GM06990 (cell line): ENCODE measurements at regions not wholly inside any gene's neighbourhood (a gene's known extent, or its start where the extent isn't known, plus 50 kb on each side); places are given as distances from the start of the nearest gene placed in this dataset.

Source experiments
- DNase-seq: peaks from one replicate; pipeline ENCODE4 v3.0.0-alpha.2; 2011; ENCODE audit not compliant: insufficient read length; ENCODE audit errors: extremely low read depth
- H3K27me3 ChIP-seq: replicated peaks from 2 replicates; pipeline ENCODE4 v1.6.0; 2011; ENCODE audit warnings: low read length; ENCODE audit not compliant: control insufficient read depth, insufficient read depth
- H3K36me3 ChIP-seq: 2 replicates; pipeline ENCODE4 v1.5.1; 2011; ENCODE audit warnings: low read length; ENCODE audit not compliant: control insufficient read depth, insufficient read depth
- H3K4me3 ChIP-seq: replicated peaks from 2 replicates; pipeline ENCODE4 v1.5.1; 2011; ENCODE audit warnings: low read depth, mild to moderate bottlenecking, control low read depth, low read length
- CTCF ChIP-seq: IDR thresholded peaks from 2 replicates; pipeline ENCODE4 v1.5.1; 2011; ENCODE audit warnings: low read length, control low read depth, mild to moderate bottlenecking, inconsistent platforms; ENCODE audit not compliant: insufficient read depth, poor library complexity, severe bottlenecking

DNA sequence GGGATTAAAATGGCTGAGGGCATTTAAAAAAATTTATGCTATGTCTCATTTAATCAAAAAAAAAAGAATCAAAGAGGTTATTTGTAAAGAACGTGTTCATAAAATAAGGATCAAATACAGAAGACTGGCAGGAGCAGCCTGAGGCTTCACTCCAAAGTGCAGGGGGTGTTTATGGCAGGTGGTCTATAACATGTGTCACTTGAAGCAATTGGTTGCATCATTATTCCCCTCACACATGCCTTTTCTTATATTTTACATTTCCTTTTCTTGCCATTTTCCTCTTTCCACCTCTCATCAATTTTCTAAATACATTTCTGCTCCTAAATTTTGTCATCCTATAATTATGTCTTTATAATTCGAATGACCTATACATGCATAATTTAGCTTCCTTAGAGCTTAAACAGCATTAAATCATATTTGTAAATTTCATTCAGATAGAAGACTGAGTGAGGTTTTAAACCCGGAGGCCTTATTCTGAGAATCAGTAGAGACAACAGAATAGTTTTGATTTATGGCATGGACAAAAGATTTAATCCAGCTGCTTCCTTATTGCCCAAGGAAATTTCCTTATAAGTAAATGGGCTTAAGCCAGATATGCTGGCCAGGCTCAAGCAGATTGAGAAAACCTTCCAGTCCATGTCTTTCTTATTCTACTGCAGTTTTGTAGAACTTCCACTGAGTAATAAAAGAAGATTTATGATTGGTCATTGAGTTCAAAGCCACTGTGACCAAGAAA, 322.8 kb downstream of the TGFB2 start:
- no peak for TF ChIP-seq CTCF
- DNase-seq = no peak
- H3K27me3 ChIP-seq = no peaks in the 10 kb centered on the region
- H3K4me3 ChIP-seq = no peak overlapping the region
- H3K36me3 ChIP-seq = no peaks in the 10 kb centered on the region

GRCh38 chr1:218669431-218669830, 324.3 kb downstream of the TGFB2 start:
- no peak for TF ChIP-seq CTCF
- Histone ChIP-seq H3K36me3 (no peaks in the 10 kb centered on the region), H3K27me3 (no peaks in the 10 kb centered on the region), H3K4me3 (no peak overlapping the region)
- DNase-seq = no peak

- no peaks in the 10 kb centered on the region for H3K36me3 ChIP-seq
- no peak for DNase-seq
- H3K27me3 ChIP-seq = no peaks in the 10 kb centered on the region
- H3K4me3 ChIP-seq = no peak overlapping the region
- TF ChIP-seq CTCF = no peak
These were observed 325.7 kb downstream of the TGFB2 start for GRCh38 chr1:218670875-218671274.

DNA sequence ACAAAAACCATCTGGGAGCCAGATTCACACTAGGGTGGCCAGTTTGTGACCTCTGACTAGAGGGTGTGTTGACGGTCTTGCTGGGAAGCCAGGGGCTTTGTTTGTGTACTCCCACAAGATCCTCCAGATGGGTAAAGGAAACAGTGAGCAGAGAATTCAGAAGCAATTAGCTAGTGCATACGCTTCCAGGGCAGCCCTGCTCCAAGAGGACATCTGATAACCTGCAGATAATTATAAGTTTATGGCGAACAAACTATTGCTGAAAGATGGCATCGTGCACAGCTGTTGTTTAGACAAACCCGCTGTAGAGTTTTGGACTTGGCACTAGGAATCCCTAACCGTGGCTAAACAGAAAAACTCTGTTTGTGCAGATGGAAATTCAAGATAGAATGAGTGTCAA, 326.4 kb downstream of the TGFB2 start:
- TF ChIP-seq CTCF = no peak
- no peak for DNase-seq
- H3K27me3 ChIP-seq = no peaks in the 10 kb centered on the region
- no peak overlapping the region for H3K4me3 ChIP-seq
- H3K36me3 ChIP-seq = no peaks in the 10 kb centered on the region

DNA sequence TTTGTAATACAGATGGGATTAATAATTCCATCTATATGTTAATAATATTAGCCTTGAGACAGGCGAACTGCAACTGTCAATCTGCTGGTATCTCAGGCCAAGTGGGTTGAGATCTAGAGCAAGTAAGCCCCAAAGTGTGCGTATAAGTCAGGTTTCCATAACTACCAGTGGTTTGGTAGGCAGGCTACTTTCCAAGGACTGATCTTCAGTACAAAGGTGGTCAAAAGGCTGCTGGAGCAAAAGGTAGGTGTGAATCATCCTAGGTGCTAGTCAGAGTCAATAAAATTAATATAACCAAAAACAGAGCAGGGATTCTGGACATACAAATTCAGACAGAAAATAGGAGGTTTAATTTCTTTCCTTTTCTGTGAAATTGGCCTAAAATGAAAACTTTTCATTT, 328.0 kb downstream of the TGFB2 start:
- Histone ChIP-seq H3K4me3 (no peak overlapping the region), H3K36me3 (no peaks in the 10 kb centered on the region), H3K27me3 (no peaks in the 10 kb centered on the region)
- no peak for DNase-seq
- TF ChIP-seq CTCF = no peak
